HG03442 (cell line): ENCODE measurements at regions not wholly inside any gene's neighbourhood (a gene's known extent, or its start where the extent isn't known, plus 50 kb on each side); places are given as distances from the start of the nearest gene placed in this dataset.
"Not testable (repeated sequence)": the region's sequence is repeated elsewhere in the genome, so short reads cannot be mapped to it uniquely, and the experiment has no call there.

Experiments used
- ATAC-seq: cut with Tn5 transposase; IDR thresholded peaks from one replicate; pipeline ENCODE4 v1.9.1; 2021; ENCODE audit warnings: mild to moderate bottlenecking, moderate library complexity; ENCODE audit not compliant: unreplicated experiment

GRCh38 chr12:126049501-126049900 is 984.3 kb downstream of the AACS start:
- ATAC-seq, result not testable (repeated sequence)

- no peak for ATAC-seq
These were observed 986.4 kb downstream of the AACS start for GRCh38 chr12:126051611-126052107.

GRCh38 chr12:126055521-126055920 is 990.3 kb downstream of the AACS start:
- no peak for ATAC-seq

GRCh38 chr12:126061777-126062176 is 996.5 kb downstream of the AACS start:
- no peak for ATAC-seq

GRCh38 chr12:126064028-126064427 is 998.8 kb downstream of the AACS start:
- ATAC-seq, result no peak

- no peak for ATAC-seq
These were observed 1002.5 kb downstream of the AACS start for GRCh38 chr12:126067626-126068329.

GRCh38 chr12:126069549-126070165 is 1004.4 kb downstream of the AACS start:
- ATAC-seq, result no peak

- ATAC-seq, result no peak
These were observed 1011.3 kb downstream of the AACS start for GRCh38 chr12:126076515-126076914.

- ATAC-seq, result no peak
These were observed 1018.7 kb downstream of the AACS start for GRCh38 chr12:126083926-126084325.

- ATAC-seq, result no peak
These were observed 1019.2 kb downstream of the AACS start for GRCh38 chr12:126084480-126084879.

- ATAC-seq, result no peak
These were observed 1021.0 kb downstream of the AACS start for GRCh38 chr12:126086242-126086641.

- ATAC-seq, result no peak
These were observed 1022.5 kb downstream of the AACS start for GRCh38 chr12:126087692-126088091.

- no peak for ATAC-seq
These were observed 1028.7 kb downstream of the AACS start for GRCh38 chr12:126093908-126094307.

GRCh38 chr12:126095748-126096510 is 1030.7 kb downstream of the AACS start:
- ATAC-seq, result no peak

GRCh38 chr12:126106706-126107105 is 1041.5 kb downstream of the AACS start:
- ATAC-seq, result no peak

GRCh38 chr12:126107659-126108058 is 1042.4 kb downstream of the AACS start:
- ATAC-seq, result no peak

GRCh38 chr12:126108247-126108646 is 1043.0 kb downstream of the AACS start:
- no peak for ATAC-seq

- ATAC-seq, result no peak
These were observed 1046.9 kb downstream of the AACS start for GRCh38 chr12:126112141-126112540.

- ATAC-seq, result no peak
These were observed 1047.6 kb downstream of the AACS start for GRCh38 chr12:126112849-126113248.

- no peak for ATAC-seq
These were observed 1049.2 kb downstream of the AACS start for GRCh38 chr12:126114441-126114840.

- ATAC-seq, result no peak
These were observed 1052.3 kb downstream of the AACS start for GRCh38 chr12:126117502-126117901.

- no peak for ATAC-seq
These were observed 1074.1 kb downstream of the AACS start for GRCh38 chr12:126139355-126139754.
